Heart right ventricle (tissue), 16 donors: ENCODE measurements at regions not wholly inside any gene's neighbourhood (a gene's known extent, or its start where the extent isn't known, plus 50 kb on each side); places are given as distances from the start of the nearest gene placed in this dataset.

Experiments used
- ATAC-seq, 8 donors: fragments of 200-7000 bp; cut with Tn5 transposase; one replicate each; pipeline ENCODE4 v1.9.1; 2020; ENCODE audit warnings: mild to moderate bottlenecking in 8 of 8, moderate library complexity in 8 of 8, moderate number of reproducible peaks in 1 of 8
- DNase-seq, 2 donors: peaks; one replicate each; pipeline ENCODE4 v3.0.0-alpha.2; 2020
- H3K27ac ChIP-seq, 10 donors: fragments of 200-600 bp; sonication (generic) in 2 of 10; one replicate each; pipeline versions ENCODE4 v1.5.0 to v1.8.0; 2020 to 2022; ENCODE audit warnings: mild to moderate bottlenecking in 3 of 10
- H3K27me3 ChIP-seq, 7 donors: fragments of 200-600 bp; one replicate each; pipeline ENCODE4 v1.8.0; 2021 to 2022; ENCODE audit warnings: mild to moderate bottlenecking in 2 of 7
- H3K36me3 ChIP-seq, 9 donors: fragments of 200-600 bp; sonication (generic) in 1 of 9; one replicate each; pipeline versions ENCODE4 v1.5.0 to v1.8.0; 2020 to 2022; ENCODE audit warnings: mild to moderate bottlenecking in 2 of 9
- H3K4me1 ChIP-seq, 9 donors: fragments of 200-600 bp; sonication (generic) in 1 of 9; one replicate each; pipeline versions ENCODE4 v1.5.0 to v1.8.0; 2020 to 2022; ENCODE audit warnings: mild to moderate bottlenecking in 4 of 9
- H3K4me3 ChIP-seq, 10 donors: fragments of 200-600 bp; sonication (generic) in 2 of 10; one replicate each; pipeline versions ENCODE4 v1.5.0 to v1.8.0; 2020 to 2022; ENCODE audit warnings: mild to moderate bottlenecking in 7 of 10, moderate library complexity in 2 of 10
- H3K9me3 ChIP-seq, 11 donors: fragments of 200-600 bp in 10 of 11; sonication (generic) in 2 of 11; one replicate each; pipeline versions ENCODE4 v1.5.0 to v1.8.0; 2013 to 2022; ENCODE audit warnings: mild to moderate bottlenecking in 2 of 11, control low read depth in 1 of 11, moderate library complexity in 1 of 11
- WGBS, 2 donors: extraction: QIAGEN DNeasy Blood & Tissue Kit; methylation state at CpG; one replicate each; pipeline ENCODE4 v1.1.7; 2013; ENCODE audit warnings: inconsistent platforms in 1 of 2; 5-methylcytosine and 5-hydroxymethylcytosine counted together
- intact Hi-C, 10 donors: fragments of 100-400 bp; cut with DNase I; formaldehyde crosslinking; loops; one replicate each; pipeline versions ENCODE4 v1.11.1 to v1.14.2; 2022
- TF ChIP-seq, protein P1 (sequence below), 9 donors: fragments of 200-600 bp; sonication (generic) in 2 of 9; IDR thresholded peaks; one replicate each; pipeline versions ENCODE4 v1.5.0 to v1.8.0; 2021 to 2022; ENCODE audit warnings: antibody characterized with exemption in 9 of 9, mild to moderate bottlenecking in 5 of 9, moderate library complexity in 1 of 9
- donor health status: Arrhythmogenic right ventricular cardiomyopathy.
- donor health status: ischemic (EF 13 %, LVEDD 7.1; RV severe dilation, severe dysfunction).
- donor health status: healthy with polysubstance abuse.
- donor health status: DM: no; HTN: yes; CAD: no.
- donor health status: DM: no; HTN: no; CAD: no.
- donor health status: ischemic (EF 25% LVEDD 6.9; RV normal size, moderate dysfunction).
- donor health status: ischemic (EF 25% LVEDD 5.7; RV mildly dilated, moderate dysfunction).
- donor health status: healthy.
- donor health status: DM: yes; HTN: yes; CAD: no.
- donor health status: Ischemic cardiomyopathy.
- donor health status: ischemic (EF 35%, LVEDD 5.7; RV mildly dilated, moderate dysfunction).
- donor health status: nonischemic (EF 11% LVEDD 7.7; RV severe dilation, severe dysfunction).
- donor health status: DM: yes; HTN: yes; CAD: no.
- donor health status: PGD.
- donor health status: ischemic (EF 29% LVEDD 5.4; RV normal size, mild dysfunction).
- donor health status: nonischemic (EF 23%, LVEDD 6.1; RV moderate dilation, normal function).

- WGBS, 2 donors = 45 to 67% methylated on average over 2 of the region's 2 CpGs
- peaks cover 0 to 8% (median 0%) of the 10 kb centered on the region in 11 donors for H3K9me3 ChIP-seq
- DNase-seq (no peak), ATAC-seq (no peak)
- TF ChIP-seq, protein P1, sequence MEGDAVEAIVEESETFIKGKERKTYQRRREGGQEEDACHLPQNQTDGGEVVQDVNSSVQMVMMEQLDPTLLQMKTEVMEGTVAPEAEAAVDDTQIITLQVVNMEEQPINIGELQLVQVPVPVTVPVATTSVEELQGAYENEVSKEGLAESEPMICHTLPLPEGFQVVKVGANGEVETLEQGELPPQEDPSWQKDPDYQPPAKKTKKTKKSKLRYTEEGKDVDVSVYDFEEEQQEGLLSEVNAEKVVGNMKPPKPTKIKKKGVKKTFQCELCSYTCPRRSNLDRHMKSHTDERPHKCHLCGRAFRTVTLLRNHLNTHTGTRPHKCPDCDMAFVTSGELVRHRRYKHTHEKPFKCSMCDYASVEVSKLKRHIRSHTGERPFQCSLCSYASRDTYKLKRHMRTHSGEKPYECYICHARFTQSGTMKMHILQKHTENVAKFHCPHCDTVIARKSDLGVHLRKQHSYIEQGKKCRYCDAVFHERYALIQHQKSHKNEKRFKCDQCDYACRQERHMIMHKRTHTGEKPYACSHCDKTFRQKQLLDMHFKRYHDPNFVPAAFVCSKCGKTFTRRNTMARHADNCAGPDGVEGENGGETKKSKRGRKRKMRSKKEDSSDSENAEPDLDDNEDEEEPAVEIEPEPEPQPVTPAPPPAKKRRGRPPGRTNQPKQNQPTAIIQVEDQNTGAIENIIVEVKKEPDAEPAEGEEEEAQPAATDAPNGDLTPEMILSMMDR (IDR thresholded peaks at IDR 0.05) = no peak
- no peak overlapping the region for H3K4me3 ChIP-seq
- H3K27me3 ChIP-seq = no peaks in the 10 kb centered on the region
- peaks cover 0 to 7% (median 0%) of the 10 kb centered on the region in 9 donors for H3K4me1 ChIP-seq
- no peak overlapping the region for H3K27ac ChIP-seq
- intact Hi-C loops = no loop called here
- no peaks in the 10 kb centered on the region for H3K36me3 ChIP-seq
Measured at GRCh38 chr5:71874521-71874920, 155.4 kb downstream of the CARTPT start.

DNA sequence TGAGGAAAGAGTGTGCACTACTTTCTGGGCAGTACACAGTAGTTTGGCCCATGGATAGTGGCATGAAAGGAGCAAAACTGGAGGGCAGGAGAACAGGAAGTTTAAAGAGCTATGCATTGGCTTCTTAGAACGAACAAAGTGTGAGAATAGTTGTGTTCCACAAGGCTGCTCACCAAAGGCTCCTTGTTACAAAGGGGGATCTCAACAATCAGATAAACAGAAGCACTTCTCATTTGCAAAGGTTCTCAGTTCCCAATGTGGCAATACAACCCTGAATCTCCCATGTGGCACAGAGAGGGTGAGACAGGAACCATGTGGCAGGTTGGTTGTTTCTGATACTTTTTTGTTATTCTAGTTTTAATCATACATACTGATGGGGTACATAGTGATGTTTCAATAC lies 158.4 kb downstream of the CARTPT start:
- no peak overlapping the region for H3K27ac ChIP-seq
- DNase-seq (no peak), ATAC-seq (no peak)
- no peaks in the 10 kb centered on the region for H3K27me3 ChIP-seq
- WGBS, 2 donors = 74 to 77% methylated on average over 1 of the region's 1 CpG
- peaks cover 0 to 7% (median 0%) of the 10 kb centered on the region in 9 donors for H3K4me1 ChIP-seq
- H3K9me3 ChIP-seq = no peaks in the 10 kb centered on the region
- H3K36me3 ChIP-seq = no peaks in the 10 kb centered on the region
- no peak overlapping the region for H3K4me3 ChIP-seq
- TF ChIP-seq, protein P1 (IDR thresholded peaks at IDR 0.05) = no peak
- intact Hi-C loops = no loop called here

DNA sequence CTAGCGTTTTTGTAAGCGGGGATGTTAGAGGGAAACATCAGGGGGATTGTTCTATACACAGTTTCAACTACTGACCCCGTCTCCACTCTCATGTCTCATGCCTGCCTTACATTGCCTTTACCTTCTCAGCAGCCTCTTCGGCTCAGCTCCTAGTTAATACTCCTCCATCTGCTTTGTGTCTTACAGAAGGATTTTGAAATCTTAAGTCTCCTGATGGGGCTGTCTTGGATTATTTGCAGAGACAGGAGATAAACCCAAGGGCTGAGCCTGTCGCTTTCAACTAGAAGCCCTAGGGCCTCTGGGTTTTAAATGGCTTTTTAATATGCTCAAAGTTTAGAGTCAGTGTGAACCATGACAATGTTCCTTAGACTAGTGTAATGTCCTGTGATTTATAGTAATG lies 161.5 kb downstream of the CARTPT start:
- H3K27me3 ChIP-seq = no peaks in the 10 kb centered on the region
- H3K36me3 ChIP-seq = no peaks in the 10 kb centered on the region
- ATAC-seq (no peak), DNase-seq (no peak)
- no peaks in the 10 kb centered on the region for H3K9me3 ChIP-seq
- WGBS, 2 donors = 73 to 77% methylated on average over 5 of the region's 5 CpGs
- intact Hi-C loops = loop anchor here in 2 of 10 donors (10.0 kb wide), 1 partner anchor 46 kb away; no protein-coding TSS in a partner anchor
- TF ChIP-seq, protein P1 (IDR thresholded peaks at IDR 0.05) = no peak
- no peak overlapping the region for H3K4me3 ChIP-seq
- peaks cover 4 to 24% (median 14%) of the 10 kb centered on the region in 9 donors for H3K4me1 ChIP-seq
- no peak overlapping the region for H3K27ac ChIP-seq

DNA sequence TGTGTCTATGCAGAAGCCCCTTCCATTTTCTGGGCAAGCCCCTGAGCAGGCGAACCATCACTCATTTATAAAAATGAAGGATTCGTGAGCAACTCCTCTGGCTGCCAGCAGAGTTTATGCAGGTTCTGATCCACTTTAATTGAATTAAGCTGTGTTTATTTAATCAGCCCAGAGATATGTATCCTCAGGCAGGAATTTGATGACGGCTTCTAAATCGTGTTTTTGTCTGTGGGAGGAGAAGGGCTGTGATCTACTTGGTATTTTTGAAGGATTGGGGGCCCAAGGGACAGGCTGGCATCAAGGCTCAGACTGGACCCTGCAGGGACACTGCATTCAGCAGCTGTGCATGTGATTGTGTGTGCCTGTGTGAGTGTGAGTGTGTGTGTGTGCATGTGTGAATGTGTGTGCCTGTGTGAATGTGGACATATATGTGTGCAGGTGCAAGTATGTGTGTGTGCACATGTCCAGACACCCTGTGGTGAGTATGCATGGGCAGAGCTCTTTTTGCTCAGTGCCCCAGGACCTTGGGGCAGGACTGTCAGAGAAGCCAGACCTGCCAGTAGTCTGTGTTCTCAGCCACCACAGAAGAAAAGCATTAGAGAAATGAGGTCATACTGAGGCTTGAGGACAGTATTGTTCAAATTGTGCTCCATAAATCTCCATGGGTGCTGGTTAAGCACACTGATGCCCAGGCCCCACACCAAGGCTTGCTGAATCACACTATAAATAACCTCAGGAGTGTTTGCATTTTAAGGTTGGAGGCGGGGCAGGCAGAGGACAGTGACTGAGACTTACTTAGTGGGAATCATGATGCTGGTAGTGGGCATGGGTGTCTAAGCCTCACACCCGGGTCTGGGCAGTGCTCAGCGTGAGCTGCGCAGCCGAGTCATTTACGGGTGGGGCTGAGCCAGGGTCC lies 164.0 kb downstream of the CARTPT start:
- peak overlapping the region in 5 of 10 donors; percentile 12 to 53 (median 38) for H3K27ac ChIP-seq

More for the DNA sequence above, 164.0 kb downstream of the CARTPT start:
- no peaks in the 10 kb centered on the region for H3K36me3 ChIP-seq
- intact Hi-C loops = loop anchor here in 2 of 10 donors (10.0 kb wide), 1 partner anchor 48 kb away; no protein-coding TSS in a partner anchor
- peaks cover 0 to 5% (median 0%) of the 10 kb centered on the region in 11 donors for H3K9me3 ChIP-seq
- TF ChIP-seq, protein P1 (IDR thresholded peaks at IDR 0.05) = no peak
- H3K4me3 ChIP-seq = no peak overlapping the region
- DNase-seq = no peak
- peaks cover 4 to 24% (median 15%) of the 10 kb centered on the region in 9 donors for H3K4me1 ChIP-seq
- ATAC-seq = peak in 7 of 8 donors; percentile 31 to 80 (median 72)
- 55 to 62% methylated on average over 10 of the region's 10 CpGs for WGBS, 2 donors
- no peaks in the 10 kb centered on the region for H3K27me3 ChIP-seq
